Gastroesophageal sphincter (tissue), 3 donors: ENCODE measurements at regions not wholly inside any gene's neighbourhood (a gene's known extent, or its start where the extent isn't known, plus 50 kb on each side); places are given as distances from the start of the nearest gene placed in this dataset.

Source experiments
- EP300 ChIP-seq: sonication (generic); formaldehyde crosslinking; IDR thresholded peaks from one replicate; pipeline ENCODE4 v1.6.1; 2017; ENCODE audit warnings: antibody characterized with exemption, mild to moderate bottlenecking
- POLR2A ChIP-seq, 2 donors: fragments of 450-650 bp; IDR thresholded peaks; one replicate each; pipeline ENCODE4 v1.6.1; 2017; ENCODE audit warnings: antibody characterized with exemption in 2 of 2, mild to moderate bottlenecking in 2 of 2, moderate library complexity in 1 of 2
- TF ChIP-seq, protein P1 (sequence below), 4 experiments: fragments of 200-600 bp in 2 of 4; fragments of 450-650 bp in 2 of 4; sonication (generic) in 1 of 4; IDR thresholded peaks; one replicate each; pipeline ENCODE4 v1.5.1; 2017 to 2019; ENCODE audit warnings: antibody characterized with exemption in 4 of 4, mild to moderate bottlenecking in 2 of 4, moderate library complexity in 2 of 4

- TF ChIP-seq, protein P1, sequence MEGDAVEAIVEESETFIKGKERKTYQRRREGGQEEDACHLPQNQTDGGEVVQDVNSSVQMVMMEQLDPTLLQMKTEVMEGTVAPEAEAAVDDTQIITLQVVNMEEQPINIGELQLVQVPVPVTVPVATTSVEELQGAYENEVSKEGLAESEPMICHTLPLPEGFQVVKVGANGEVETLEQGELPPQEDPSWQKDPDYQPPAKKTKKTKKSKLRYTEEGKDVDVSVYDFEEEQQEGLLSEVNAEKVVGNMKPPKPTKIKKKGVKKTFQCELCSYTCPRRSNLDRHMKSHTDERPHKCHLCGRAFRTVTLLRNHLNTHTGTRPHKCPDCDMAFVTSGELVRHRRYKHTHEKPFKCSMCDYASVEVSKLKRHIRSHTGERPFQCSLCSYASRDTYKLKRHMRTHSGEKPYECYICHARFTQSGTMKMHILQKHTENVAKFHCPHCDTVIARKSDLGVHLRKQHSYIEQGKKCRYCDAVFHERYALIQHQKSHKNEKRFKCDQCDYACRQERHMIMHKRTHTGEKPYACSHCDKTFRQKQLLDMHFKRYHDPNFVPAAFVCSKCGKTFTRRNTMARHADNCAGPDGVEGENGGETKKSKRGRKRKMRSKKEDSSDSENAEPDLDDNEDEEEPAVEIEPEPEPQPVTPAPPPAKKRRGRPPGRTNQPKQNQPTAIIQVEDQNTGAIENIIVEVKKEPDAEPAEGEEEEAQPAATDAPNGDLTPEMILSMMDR (IDR thresholded peaks at IDR 0.05) = no peak
- TF ChIP-seq POLR2A (IDR thresholded peaks at IDR 0.05) = no peak
- TF ChIP-seq EP300 = no peak
Observed at GRCh38 chr5:29498412-29498811, 1695.1 kb upstream of the CDH6 start.
